Thyroid gland (tissue), 4 donors: ENCODE measurements at regions not wholly inside any gene's neighbourhood (a gene's known extent, or its start where the extent isn't known, plus 50 kb on each side); places are given as distances from the start of the nearest gene placed in this dataset.

Source experiments
- POLR2A ChIP-seq, 2 donors: fragments of 450-650 bp; IDR thresholded peaks; one replicate each; pipeline ENCODE4 v1.6.1; 2017; ENCODE audit warnings: antibody characterized with exemption in 2 of 2, mild to moderate bottlenecking in 2 of 2, moderate library complexity in 1 of 2
- TF ChIP-seq, protein P1 (sequence below), 6 experiments: fragments of 200-600 bp in 3 of 6; fragments of 450-650 bp in 3 of 6; sonication (generic) in 3 of 6; IDR thresholded peaks; one replicate each; pipeline ENCODE4 v1.5.1; 2016 to 2019; ENCODE audit warnings: antibody characterized with exemption in 6 of 6, mild to moderate bottlenecking in 2 of 6, inconsistent platforms in 1 of 6, moderate library complexity in 1 of 6

DNA sequence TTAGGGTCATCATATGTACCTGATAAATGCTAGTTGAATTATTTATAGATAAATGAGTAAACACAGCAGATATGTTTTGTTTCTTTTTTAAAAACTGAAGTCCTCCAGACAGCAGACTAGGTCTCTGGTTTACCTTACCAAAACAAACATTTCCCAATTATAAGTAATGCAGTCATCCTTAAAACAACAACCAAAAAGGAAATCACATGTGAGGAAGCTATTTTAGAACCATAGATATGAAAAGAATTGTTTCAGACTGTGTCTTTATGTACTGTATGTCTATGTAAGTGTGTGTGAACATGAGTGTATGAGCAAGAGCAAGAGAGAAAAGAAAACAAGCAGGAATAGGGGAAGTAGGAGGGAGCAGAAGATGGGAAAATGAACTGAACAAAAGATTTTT is 441.0 kb downstream of the CPS1 start:
- TF ChIP-seq, protein P1, sequence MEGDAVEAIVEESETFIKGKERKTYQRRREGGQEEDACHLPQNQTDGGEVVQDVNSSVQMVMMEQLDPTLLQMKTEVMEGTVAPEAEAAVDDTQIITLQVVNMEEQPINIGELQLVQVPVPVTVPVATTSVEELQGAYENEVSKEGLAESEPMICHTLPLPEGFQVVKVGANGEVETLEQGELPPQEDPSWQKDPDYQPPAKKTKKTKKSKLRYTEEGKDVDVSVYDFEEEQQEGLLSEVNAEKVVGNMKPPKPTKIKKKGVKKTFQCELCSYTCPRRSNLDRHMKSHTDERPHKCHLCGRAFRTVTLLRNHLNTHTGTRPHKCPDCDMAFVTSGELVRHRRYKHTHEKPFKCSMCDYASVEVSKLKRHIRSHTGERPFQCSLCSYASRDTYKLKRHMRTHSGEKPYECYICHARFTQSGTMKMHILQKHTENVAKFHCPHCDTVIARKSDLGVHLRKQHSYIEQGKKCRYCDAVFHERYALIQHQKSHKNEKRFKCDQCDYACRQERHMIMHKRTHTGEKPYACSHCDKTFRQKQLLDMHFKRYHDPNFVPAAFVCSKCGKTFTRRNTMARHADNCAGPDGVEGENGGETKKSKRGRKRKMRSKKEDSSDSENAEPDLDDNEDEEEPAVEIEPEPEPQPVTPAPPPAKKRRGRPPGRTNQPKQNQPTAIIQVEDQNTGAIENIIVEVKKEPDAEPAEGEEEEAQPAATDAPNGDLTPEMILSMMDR (IDR thresholded peaks at IDR 0.05) = no peak
- no peak for TF ChIP-seq POLR2A (IDR thresholded peaks at IDR 0.05)
